Caco-2 (cell line): ENCODE measurements at regions not wholly inside any gene's neighbourhood (a gene's known extent, or its start where the extent isn't known, plus 50 kb on each side); places are given as distances from the start of the nearest gene placed in this dataset.

ENCODE experiments used
- BruUV-seq: library from RNA; stranded (reverse); fragments of 400-500 nt; replicated peaks from 2 replicates; lab custom pipeline; 2021; lab: Mats Ljungman, UMichigan
- CTCF ChIA-PET: fragments of 300-600 bp; sonication (Branson Sonifier 250); formaldehyde crosslinking; loops from one replicate; lab custom pipeline; 2022; ENCODE audit warnings: antibody characterized with exemption; lab: Charles Lee
- POLR2A ChIA-PET: fragments of 300-600 bp; sonication (Branson Sonifier 250); formaldehyde crosslinking; loops from one replicate; lab custom pipeline; 2022; ENCODE audit warnings: antibody characterized with exemption; lab: Charles Lee
- DNase-seq, 2 experiments: peaks; one replicate each; pipeline versions ENCODE4 v3.0.0 to v3.0.0-alpha.2; 2020 to 2022
- H3K27me3 ChIP-seq: replicated peaks from 2 replicates; pipeline ENCODE4 v1.6.0; 2011; ENCODE audit warnings: low read length; ENCODE audit not compliant: control insufficient read depth, insufficient read depth
- H3K36me3 ChIP-seq: 2 replicates; pipeline ENCODE4 v1.5.1; 2011; ENCODE audit warnings: low read length; ENCODE audit not compliant: control insufficient read depth, insufficient read depth
- H3K4me1 ChIP-seq: fragments of 250-450 bp; sonication (Bioruptor Pico); 2 replicates; pipeline ENCODE4 v1.5.1; 2020; ENCODE audit warnings: mild to moderate bottlenecking
- H3K4me3 ChIP-seq: 2 replicates; pipeline ENCODE4 v1.5.1; 2011; ENCODE audit warnings: low read depth, mild to moderate bottlenecking, control low read depth, low read length
- H3K9me3 ChIP-seq: fragments of 250-450 bp; sonication (Bioruptor Pico); 2 replicates; pipeline ENCODE4 v1.5.1; 2020; ENCODE audit warnings: mild to moderate bottlenecking, moderate library complexity
- H3K27ac Mint-ChIP-seq: one replicate; pipeline ENCODE4 v1.8.0; 2022; ENCODE audit warnings: mixed read lengths; ENCODE audit not compliant: unreplicated experiment
- H3K27me3 Mint-ChIP-seq: one replicate; pipeline ENCODE4 v1.8.0; 2022; ENCODE audit warnings: mixed read lengths; ENCODE audit not compliant: insufficient read depth, unreplicated experiment
- H3K36me3 Mint-ChIP-seq: one replicate; pipeline ENCODE4 v1.8.0; 2022; ENCODE audit warnings: mild to moderate bottlenecking, mixed read lengths; ENCODE audit not compliant: insufficient read depth, unreplicated experiment
- H3K4me1 Mint-ChIP-seq: one replicate; pipeline ENCODE4 v1.8.0; 2022; ENCODE audit warnings: low read depth, mixed read lengths; ENCODE audit not compliant: unreplicated experiment
- H3K4me3 Mint-ChIP-seq: one replicate; pipeline ENCODE4 v1.8.0; 2022; ENCODE audit warnings: mild to moderate bottlenecking, moderate library complexity, mixed read lengths; ENCODE audit not compliant: unreplicated experiment
- H3K9me3 Mint-ChIP-seq: one replicate; pipeline ENCODE4 v1.8.0; 2022; ENCODE audit warnings: mixed read lengths; ENCODE audit not compliant: unreplicated experiment
- intact Hi-C: fragments of 100-400 bp; cut with micrococcal nuclease; formaldehyde crosslinking; loops from one replicate; pipeline ENCODE4 v1.10.0; 2022; ENCODE audit not compliant: unreplicated experiment
- TF ChIP-seq, protein P1 (sequence below), 2 experiments: fragments of 200-600 bp in 1 of 2; IDR thresholded peaks; 1 replicate in 1 of 2; 2 replicates in 1 of 2; pipeline versions ENCODE4 v1.5.1 to v1.8.0; 2011 to 2022; ENCODE audit warnings: antibody characterized with exemption in 1 of 2, control low read depth in 1 of 2, inconsistent platforms in 1 of 2, low read depth in 1 of 2, low read length in 1 of 2, mild to moderate bottlenecking in 1 of 2, moderate library complexity in 1 of 2; ENCODE audit not compliant: insufficient read depth in 1 of 2, severe bottlenecking in 1 of 2, unreplicated experiment in 1 of 2

DNA sequence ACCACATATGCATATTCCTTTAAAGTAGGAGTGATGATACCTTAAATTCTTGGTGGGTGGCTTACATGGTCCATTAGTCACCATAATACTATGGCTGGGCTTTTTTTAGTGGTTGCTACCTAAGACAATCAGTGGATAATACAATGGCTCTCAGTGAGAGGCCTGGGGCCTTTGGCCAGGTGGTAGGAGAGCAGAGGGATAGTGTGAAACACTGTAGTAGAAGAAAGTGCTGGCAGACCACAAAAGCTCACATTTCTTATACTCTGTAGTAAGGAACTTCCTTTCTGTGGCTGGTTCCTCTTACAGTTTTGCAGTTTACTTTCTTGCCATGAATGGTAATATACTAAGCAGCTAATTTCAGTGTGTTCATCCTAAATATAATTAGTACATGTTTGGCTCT, 583.5 kb downstream of the XIRP2 start:
- Mint-ChIP-seq H3K36me3 (no peaks in the 10 kb centered on the region), H3K9me3 (no peaks in the 10 kb centered on the region), H3K4me3 (no peak overlapping the region), H3K27me3 (peaks cover 8% of the 10 kb centered on the region), H3K27ac (no peak overlapping the region), H3K4me1 (no peaks in the 10 kb centered on the region)
- no peak overlapping the region for H3K4me3 ChIP-seq
- no TSS peak for BruUV-seq
- intact Hi-C loops, result no loop called here
- TF ChIP-seq, protein P1, sequence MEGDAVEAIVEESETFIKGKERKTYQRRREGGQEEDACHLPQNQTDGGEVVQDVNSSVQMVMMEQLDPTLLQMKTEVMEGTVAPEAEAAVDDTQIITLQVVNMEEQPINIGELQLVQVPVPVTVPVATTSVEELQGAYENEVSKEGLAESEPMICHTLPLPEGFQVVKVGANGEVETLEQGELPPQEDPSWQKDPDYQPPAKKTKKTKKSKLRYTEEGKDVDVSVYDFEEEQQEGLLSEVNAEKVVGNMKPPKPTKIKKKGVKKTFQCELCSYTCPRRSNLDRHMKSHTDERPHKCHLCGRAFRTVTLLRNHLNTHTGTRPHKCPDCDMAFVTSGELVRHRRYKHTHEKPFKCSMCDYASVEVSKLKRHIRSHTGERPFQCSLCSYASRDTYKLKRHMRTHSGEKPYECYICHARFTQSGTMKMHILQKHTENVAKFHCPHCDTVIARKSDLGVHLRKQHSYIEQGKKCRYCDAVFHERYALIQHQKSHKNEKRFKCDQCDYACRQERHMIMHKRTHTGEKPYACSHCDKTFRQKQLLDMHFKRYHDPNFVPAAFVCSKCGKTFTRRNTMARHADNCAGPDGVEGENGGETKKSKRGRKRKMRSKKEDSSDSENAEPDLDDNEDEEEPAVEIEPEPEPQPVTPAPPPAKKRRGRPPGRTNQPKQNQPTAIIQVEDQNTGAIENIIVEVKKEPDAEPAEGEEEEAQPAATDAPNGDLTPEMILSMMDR (IDR thresholded peaks at IDR 0.05; ENCODE audit: insufficient read depth in 1 of 2, low read depth in 1 of 2, low read length in 1 of 2, severe bottlenecking in 1 of 2, unreplicated experiment in 1 of 2), result no peak
- CTCF ChIA-PET, result no interaction called here
- H3K36me3 ChIP-seq, result no peaks in the 10 kb centered on the region
- POLR2A ChIA-PET, result no interaction called here
- no peak for DNase-seq
- H3K9me3 ChIP-seq, result no peaks in the 10 kb centered on the region
- H3K27me3 ChIP-seq, result no peaks in the 10 kb centered on the region
- H3K4me1 ChIP-seq, result no peaks in the 10 kb centered on the region

DNA sequence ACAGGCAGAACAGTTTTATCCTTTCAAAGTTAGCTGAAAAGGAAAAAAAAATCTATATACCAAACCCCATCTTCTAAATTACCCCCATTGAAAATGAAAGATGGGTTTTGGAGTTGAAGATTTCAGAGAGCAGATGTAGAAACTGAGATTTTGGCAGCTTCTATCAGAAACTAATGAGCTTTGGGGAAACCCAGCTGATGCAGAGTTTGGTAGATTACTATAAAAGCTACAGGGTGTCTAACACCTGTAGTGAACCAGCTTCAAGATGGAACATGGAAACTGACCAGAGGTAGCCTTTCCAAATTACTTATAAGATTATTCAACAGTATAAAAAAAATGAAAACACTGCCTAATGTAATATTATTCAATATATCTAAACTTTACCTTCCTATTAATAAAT, 583.1 kb downstream of the XIRP2 start:
- peaks cover 8% of the 10 kb centered on the region for H3K27me3 Mint-ChIP-seq
- H3K4me3 Mint-ChIP-seq, result no peak overlapping the region
- intact Hi-C loops, result no loop called here
- H3K4me1 Mint-ChIP-seq, result no peaks in the 10 kb centered on the region
- no peaks in the 10 kb centered on the region for H3K36me3 Mint-ChIP-seq
- POLR2A ChIA-PET, result no interaction called here
- Histone ChIP-seq H3K27me3 (no peaks in the 10 kb centered on the region), H3K9me3 (no peaks in the 10 kb centered on the region), H3K36me3 (no peaks in the 10 kb centered on the region), H3K4me3 (no peak overlapping the region), H3K4me1 (no peaks in the 10 kb centered on the region)
- H3K9me3 Mint-ChIP-seq, result no peaks in the 10 kb centered on the region
- DNase-seq, result no peak
- CTCF ChIA-PET, result no interaction called here
- no TSS peak for BruUV-seq
- TF ChIP-seq, protein P1 (IDR thresholded peaks at IDR 0.05; ENCODE audit: insufficient read depth in 1 of 2, low read depth in 1 of 2, low read length in 1 of 2, severe bottlenecking in 1 of 2, unreplicated experiment in 1 of 2), result no peak
- no peak overlapping the region for H3K27ac Mint-ChIP-seq

DNA sequence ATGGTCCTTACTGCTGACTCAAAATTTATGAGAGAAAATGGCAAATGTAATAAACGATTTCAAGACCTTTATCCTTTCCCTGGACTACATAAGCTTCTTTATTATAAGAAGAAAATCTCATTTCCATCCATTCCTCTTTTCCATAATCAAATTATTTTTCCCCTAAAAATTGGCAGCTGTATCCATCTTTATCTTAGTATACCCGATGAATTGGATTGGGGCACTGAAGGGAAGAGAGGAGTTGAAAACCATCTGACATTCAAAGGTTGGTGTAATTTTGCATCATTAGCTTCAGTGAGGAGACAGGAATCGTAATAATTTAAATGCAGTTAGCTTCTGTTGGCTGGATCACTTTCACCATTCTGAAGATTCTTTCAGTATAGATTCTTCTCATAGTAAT, 574.1 kb downstream of the XIRP2 start:
- H3K36me3 ChIP-seq, result no peaks in the 10 kb centered on the region
- peaks cover 11% of the 10 kb centered on the region for H3K9me3 Mint-ChIP-seq
- BruUV-seq, result no TSS peak
- no peaks in the 10 kb centered on the region for H3K36me3 Mint-ChIP-seq
- POLR2A ChIA-PET, result no interaction called here
- no peaks in the 10 kb centered on the region for H3K27me3 Mint-ChIP-seq
- DNase-seq, result no peak
- intact Hi-C loops, result no loop called here
- peaks cover 5% of the 10 kb centered on the region; the same call in 1 of the 2 replicates for H3K9me3 ChIP-seq
- H3K4me1 Mint-ChIP-seq, result no peaks in the 10 kb centered on the region
- CTCF ChIA-PET, result no interaction called here
- H3K4me1 ChIP-seq, result no peaks in the 10 kb centered on the region
- no peaks in the 10 kb centered on the region for H3K27me3 ChIP-seq
- TF ChIP-seq, protein P1 (IDR thresholded peaks at IDR 0.05; ENCODE audit: insufficient read depth in 1 of 2, low read depth in 1 of 2, low read length in 1 of 2, severe bottlenecking in 1 of 2, unreplicated experiment in 1 of 2), result no peak
- H3K4me3 ChIP-seq, result no peak overlapping the region
- no peak overlapping the region for H3K4me3 Mint-ChIP-seq
- H3K27ac Mint-ChIP-seq, result no peak overlapping the region
